Gastroesophageal sphincter (tissue), 4 donors: ENCODE measurements at regions not wholly inside any gene's neighbourhood (a gene's known extent, or its start where the extent isn't known, plus 50 kb on each side); places are given as distances from the start of the nearest gene placed in this dataset.
A peak's percentile ranks its signal among the peaks of the same experiment; 100 is the strongest.

Source experiments
- ATAC-seq: fragments of 150-250 bp; one replicate; pipeline ENCODE4 v1.9.1; 2016; ENCODE audit warnings: mild to moderate bottlenecking, moderate library complexity
- H3K27ac ChIP-seq, 4 donors: fragments of 200-600 bp; sonication (generic) in 3 of 4; 1 replicate in 3 of 4; 2 replicates in 1 of 4; pipeline ENCODE4 v1.5.1; 2016 to 2019
- H3K27me3 ChIP-seq: fragments of 200-600 bp; sonication (generic); one replicate; pipeline ENCODE4 v1.5.1; 2019
- H3K36me3 ChIP-seq, 2 donors: fragments of 200-600 bp; sonication (generic); one replicate each; pipeline ENCODE4 v1.5.1; 2019; ENCODE audit warnings: control low read depth in 1 of 2
- H3K4me1 ChIP-seq, 3 donors: fragments of 200-600 bp; sonication (generic); 1 replicate in 2 of 3; 2 replicates in 1 of 3; pipeline ENCODE4 v1.5.1; 2016 to 2019; ENCODE audit warnings: control low read depth in 2 of 3
- H3K4me3 ChIP-seq, 2 donors: fragments of 200-600 bp; sonication (generic); one replicate each; pipeline ENCODE4 v1.5.1; 2019; ENCODE audit warnings: mild to moderate bottlenecking in 1 of 2, moderate library complexity in 1 of 2
- H3K9me3 ChIP-seq, 3 donors: fragments of 200-600 bp; sonication (generic); one replicate each; pipeline ENCODE4 v1.5.1; 2017 to 2019; ENCODE audit warnings: control low read depth in 2 of 3
- EP300 ChIP-seq: sonication (generic); formaldehyde crosslinking; IDR thresholded peaks from one replicate; pipeline ENCODE4 v1.6.1; 2017; ENCODE audit warnings: antibody characterized with exemption, mild to moderate bottlenecking
- POLR2A ChIP-seq, 2 donors: fragments of 450-650 bp; IDR thresholded peaks; one replicate each; pipeline ENCODE4 v1.6.1; 2017; ENCODE audit warnings: antibody characterized with exemption in 2 of 2, mild to moderate bottlenecking in 2 of 2, moderate library complexity in 1 of 2
- POLR2AphosphoS5 ChIP-seq: sonication (generic); formaldehyde crosslinking; IDR thresholded peaks from one replicate; pipeline ENCODE4 v1.6.1; 2017; ENCODE audit warnings: antibody characterized with exemption
- WGBS, 2 donors: methylation state at CpG; one replicate each; pipeline ENCODE4 v1.1.5; 2018; ENCODE audit warnings: low coverage in 1 of 2; 5-methylcytosine and 5-hydroxymethylcytosine counted together
- TF ChIP-seq, protein P1 (sequence below), 4 experiments: fragments of 200-600 bp in 2 of 4; fragments of 450-650 bp in 2 of 4; sonication (generic) in 1 of 4; IDR thresholded peaks; one replicate each; pipeline ENCODE4 v1.5.1; 2017 to 2019; ENCODE audit warnings: antibody characterized with exemption in 4 of 4, mild to moderate bottlenecking in 2 of 4, moderate library complexity in 2 of 4

DNA sequence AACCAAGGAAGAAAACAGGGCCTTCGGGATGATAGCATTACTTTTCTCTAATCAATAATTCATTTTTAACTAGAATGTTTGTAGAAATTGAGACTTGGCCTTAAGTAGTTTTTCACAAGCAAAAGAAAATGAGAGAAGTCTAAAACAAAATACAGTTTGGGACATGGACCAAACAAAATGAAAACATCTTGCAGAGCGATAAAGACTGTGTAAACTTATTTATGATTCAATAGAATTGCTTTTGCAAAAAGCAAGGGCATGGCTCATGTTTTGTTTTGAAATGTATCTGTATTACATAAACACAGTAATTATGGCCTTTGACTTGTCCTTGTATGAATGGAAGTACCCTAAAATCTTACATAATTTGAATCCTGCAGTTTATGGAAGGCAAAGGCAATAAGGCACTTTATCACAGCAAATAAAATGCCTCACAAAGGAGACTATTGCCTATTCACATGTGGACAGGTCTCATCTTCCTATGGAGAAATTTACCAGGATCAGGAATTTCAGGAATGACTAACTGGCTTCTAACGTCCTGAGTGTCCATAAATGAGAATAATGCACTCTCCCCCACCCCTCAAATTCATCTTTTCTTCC lies 295.2 kb downstream of the PTEN start:
- no peak for ATAC-seq
- no peaks in the 10 kb centered on the region for H3K36me3 ChIP-seq
- 41 to 53% methylated on average over 3 of the region's 3 CpGs for WGBS, 2 donors

DNA sequence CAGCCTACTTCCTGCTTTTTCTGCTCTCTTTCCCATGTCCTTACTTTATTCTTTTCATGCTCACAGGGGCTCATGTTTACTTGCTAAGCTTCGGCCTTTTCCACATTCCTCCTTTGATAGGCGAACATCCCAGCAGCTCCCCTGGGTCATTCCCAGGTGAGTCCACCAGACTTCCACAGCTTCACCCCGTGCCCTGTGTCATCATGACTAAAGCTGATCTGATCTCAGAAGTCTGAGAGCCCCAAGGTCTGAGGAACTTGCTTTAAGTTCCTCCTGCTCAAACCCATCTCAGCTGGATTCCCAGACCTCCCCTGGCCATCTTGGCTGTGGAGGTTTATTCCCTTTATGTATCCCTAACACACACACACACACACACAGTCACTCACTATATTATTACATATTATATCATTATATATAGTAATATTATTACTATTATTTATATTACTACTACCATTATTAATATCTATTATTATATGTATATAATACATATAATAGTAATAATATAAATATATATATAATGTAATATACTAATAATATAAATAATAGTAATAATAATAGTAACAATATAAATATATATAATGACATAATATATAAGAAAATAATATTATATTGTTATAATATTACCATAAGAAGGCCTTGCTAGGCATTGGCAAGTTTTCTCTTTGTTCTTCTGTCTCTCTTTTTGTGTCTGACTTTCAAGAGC lies 295.9 kb downstream of the PTEN start:
- H3K4me3 ChIP-seq, result no peak overlapping the region
- WGBS, 2 donors, result 58% methylated on average over 3 of the region's 3 CpGs; no CpG with 5 or more reads in 1 of the 2 donors
- no peak for ATAC-seq
- peak overlapping the region in 3 of 4 donors; percentile 77 to 84 (median 80) for H3K27ac ChIP-seq
- no peaks in the 10 kb centered on the region for H3K36me3 ChIP-seq
- no peaks in the 10 kb centered on the region for H3K27me3 ChIP-seq
- no peaks in the 10 kb centered on the region for H3K9me3 ChIP-seq
- TF ChIP-seq, protein P1, sequence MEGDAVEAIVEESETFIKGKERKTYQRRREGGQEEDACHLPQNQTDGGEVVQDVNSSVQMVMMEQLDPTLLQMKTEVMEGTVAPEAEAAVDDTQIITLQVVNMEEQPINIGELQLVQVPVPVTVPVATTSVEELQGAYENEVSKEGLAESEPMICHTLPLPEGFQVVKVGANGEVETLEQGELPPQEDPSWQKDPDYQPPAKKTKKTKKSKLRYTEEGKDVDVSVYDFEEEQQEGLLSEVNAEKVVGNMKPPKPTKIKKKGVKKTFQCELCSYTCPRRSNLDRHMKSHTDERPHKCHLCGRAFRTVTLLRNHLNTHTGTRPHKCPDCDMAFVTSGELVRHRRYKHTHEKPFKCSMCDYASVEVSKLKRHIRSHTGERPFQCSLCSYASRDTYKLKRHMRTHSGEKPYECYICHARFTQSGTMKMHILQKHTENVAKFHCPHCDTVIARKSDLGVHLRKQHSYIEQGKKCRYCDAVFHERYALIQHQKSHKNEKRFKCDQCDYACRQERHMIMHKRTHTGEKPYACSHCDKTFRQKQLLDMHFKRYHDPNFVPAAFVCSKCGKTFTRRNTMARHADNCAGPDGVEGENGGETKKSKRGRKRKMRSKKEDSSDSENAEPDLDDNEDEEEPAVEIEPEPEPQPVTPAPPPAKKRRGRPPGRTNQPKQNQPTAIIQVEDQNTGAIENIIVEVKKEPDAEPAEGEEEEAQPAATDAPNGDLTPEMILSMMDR (IDR thresholded peaks at IDR 0.05), result no peak
- TF ChIP-seq POLR2AphosphoS5 (no peak), POLR2A (IDR thresholded peaks at IDR 0.05) (no peak), EP300 (no peak)
- peaks cover 11 to 24% (median 14%) of the 10 kb centered on the region in 3 donors for H3K4me1 ChIP-seq

More for the DNA sequence above, 295.2 kb downstream of the PTEN start:
- Histone ChIP-seq H3K4me1 (peaks cover 11 to 24% (median 14%) of the 10 kb centered on the region in 3 donors), H3K9me3 (no peaks in the 10 kb centered on the region), H3K4me3 (no peak overlapping the region), H3K27ac (peak overlapping the region; percentile 77 to 88 (median 82)), H3K27me3 (no peaks in the 10 kb centered on the region)
- TF ChIP-seq POLR2A (IDR thresholded peaks at IDR 0.05) (no peak), POLR2AphosphoS5 (no peak), EP300 (no peak)
- TF ChIP-seq, protein P1 (IDR thresholded peaks at IDR 0.05), result no peak

DNA sequence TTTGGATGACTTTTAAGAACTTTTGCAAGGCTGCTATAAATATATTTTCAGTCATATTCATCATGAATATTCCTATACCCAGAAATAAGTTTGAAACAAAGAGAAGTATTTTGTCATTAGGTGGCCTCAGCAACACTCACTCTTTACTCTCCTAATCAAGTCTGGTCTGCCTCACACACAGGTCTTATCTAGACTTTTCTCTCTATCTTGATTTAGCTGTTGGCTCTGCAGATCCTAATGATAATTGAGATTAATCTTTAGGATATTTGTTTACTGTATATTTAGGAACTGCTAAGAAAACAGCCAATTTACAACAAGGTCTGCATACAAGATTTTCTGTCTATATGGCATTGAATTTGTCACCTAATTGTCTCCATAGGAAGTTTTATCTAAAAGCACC lies 297.6 kb downstream of the PTEN start:
- H3K36me3 ChIP-seq, result no peaks in the 10 kb centered on the region
- no peak for ATAC-seq

DNA sequence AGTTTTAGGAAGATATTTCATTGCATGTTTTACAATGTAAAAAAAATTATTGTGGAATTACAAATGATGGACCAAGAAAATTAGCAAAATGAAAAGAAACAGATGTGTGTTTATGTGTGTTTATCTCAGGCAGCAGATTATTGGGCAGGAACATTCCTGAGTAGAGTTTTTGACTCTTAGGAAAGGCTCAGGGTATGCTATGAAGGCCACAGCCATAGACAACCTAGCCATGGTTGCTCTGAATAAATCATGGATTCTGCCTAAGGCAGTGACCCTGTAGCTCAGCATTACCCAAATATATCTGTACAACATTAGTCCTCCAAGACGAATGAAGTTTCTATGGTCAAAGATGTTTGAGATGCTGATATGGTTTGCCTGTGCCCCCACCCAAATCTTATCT lies 298.3 kb downstream of the PTEN start:
- no peak for ATAC-seq
- H3K36me3 ChIP-seq, result no peaks in the 10 kb centered on the region
- peaks cover 11 to 30% (median 14%) of the 10 kb centered on the region in 3 donors for H3K4me1 ChIP-seq
- no peak overlapping the region for H3K4me3 ChIP-seq
- no peaks in the 10 kb centered on the region for H3K27me3 ChIP-seq
- no peaks in the 10 kb centered on the region for H3K9me3 ChIP-seq
- no peak overlapping the region for H3K27ac ChIP-seq
- WGBS, 2 donors, result 90 to 100% methylated on average over 1 of the region's 1 CpG
- TF ChIP-seq, protein P1 (IDR thresholded peaks at IDR 0.05), result no peak
- no peak for TF ChIP-seq POLR2AphosphoS5
- TF ChIP-seq POLR2A (IDR thresholded peaks at IDR 0.05), result no peak
- TF ChIP-seq EP300, result no peak

More for the DNA sequence above, 297.6 kb downstream of the PTEN start:
- no peaks in the 10 kb centered on the region for H3K27me3 ChIP-seq
- H3K9me3 ChIP-seq, result no peaks in the 10 kb centered on the region
- peaks cover 11 to 24% (median 14%) of the 10 kb centered on the region in 3 donors for H3K4me1 ChIP-seq
- no peak overlapping the region for H3K4me3 ChIP-seq
- TF ChIP-seq POLR2A (IDR thresholded peaks at IDR 0.05) (no peak), POLR2AphosphoS5 (no peak), EP300 (no peak)
- H3K27ac ChIP-seq, result no peak overlapping the region

DNA sequence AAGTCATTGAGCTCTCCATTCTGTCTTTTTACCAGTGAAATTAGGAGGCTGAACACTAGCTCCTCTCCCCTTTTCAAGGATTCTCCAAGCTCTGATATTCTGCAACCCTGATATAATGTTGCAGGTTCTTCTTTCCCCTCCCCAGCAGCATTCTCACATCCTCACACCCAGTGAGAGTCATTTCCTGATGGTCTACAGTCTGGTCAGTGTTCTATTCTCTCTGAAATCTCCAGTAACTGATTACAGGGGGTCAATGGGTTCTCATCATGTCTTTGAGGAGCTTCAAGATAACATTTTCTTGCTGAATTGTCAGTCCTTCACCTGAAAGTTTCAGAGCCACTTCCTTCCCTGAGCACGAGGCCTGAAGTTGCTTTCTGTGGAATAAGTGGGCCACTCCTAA lies 299.4 kb downstream of the PTEN start:
- WGBS, 2 donors, result 100% methylated on average over 1 of the region's 1 CpG; no CpG with 5 or more reads in 1 of the 2 donors
- no peak overlapping the region for H3K4me3 ChIP-seq
- no peaks in the 10 kb centered on the region for H3K36me3 ChIP-seq
- H3K4me1 ChIP-seq, result peaks cover 11 to 20% (median 11%) of the 10 kb centered on the region in 3 donors
- no peaks in the 10 kb centered on the region for H3K27me3 ChIP-seq
- ATAC-seq, result no peak
- H3K9me3 ChIP-seq, result no peaks in the 10 kb centered on the region
- TF ChIP-seq POLR2AphosphoS5 (no peak), EP300 (no peak), POLR2A (IDR thresholded peaks at IDR 0.05) (no peak)
- TF ChIP-seq, protein P1 (IDR thresholded peaks at IDR 0.05), result no peak
- no peak overlapping the region for H3K27ac ChIP-seq
